Motor neuron (in vitro differentiated cells): ENCODE measurements at regions not wholly inside any gene's neighbourhood (a gene's known extent, or its start where the extent isn't known, plus 50 kb on each side); places are given as distances from the start of the nearest gene placed in this dataset.

Experiments used
- ATAC-seq, 8 experiments: fragments of 200-7000 bp; cut with Tn5 transposase; replicated peaks in 6 of 8; 2 replicates each; pipeline ENCODE4 v1.8.0; 2021; ENCODE audit warnings: mild to moderate bottlenecking in 8 of 8, moderate library complexity in 8 of 8
- H3K27ac ChIP-seq, 2 donors: fragments of 250-450 bp; sonication (Bioruptor Pico); 2 replicates each; pipeline ENCODE4 v1.9.0; 2021; ENCODE audit warnings: antibody characterized with exemption in 2 of 2, mild to moderate bottlenecking in 2 of 2, moderate library complexity in 1 of 2
- H3K4me1 ChIP-seq, 2 donors: fragments of 250-450 bp; sonication (Bioruptor Pico); replicated peaks in 1 of 2; 2 replicates each; pipeline ENCODE4 v1.6.1; 2021; ENCODE audit warnings: antibody characterized with exemption in 2 of 2, mild to moderate bottlenecking in 2 of 2, moderate library complexity in 1 of 2
- H3K4me3 ChIP-seq, 5 donors: fragments of 250-450 bp; sonication (Bioruptor Pico); 2 replicates each; pipeline ENCODE4 v1.9.0; 2021; ENCODE audit warnings: antibody characterized with exemption in 5 of 5, mild to moderate bottlenecking in 5 of 5, moderate library complexity in 4 of 5
- WGBS, 10 experiments: fragments of 450-650 bp; shearing (Covaris generic); methylation state at CpG; one replicate each; pipeline ENCODE4 v1.0.0; 2022; 5-methylcytosine and 5-hydroxymethylcytosine counted together
- in situ Hi-C, 9 experiments: fragments of 400-800 bp; cut with MboI; loops; one replicate each; pipeline ENCODE4 v1.15.0; 2021; ENCODE audit warnings: low sequenced_read_pairs in 9 of 9, low pct_unique_long_range_greater_than_20kb in 2 of 9; ENCODE audit not compliant: unreplicated experiment in 9 of 9

DNA sequence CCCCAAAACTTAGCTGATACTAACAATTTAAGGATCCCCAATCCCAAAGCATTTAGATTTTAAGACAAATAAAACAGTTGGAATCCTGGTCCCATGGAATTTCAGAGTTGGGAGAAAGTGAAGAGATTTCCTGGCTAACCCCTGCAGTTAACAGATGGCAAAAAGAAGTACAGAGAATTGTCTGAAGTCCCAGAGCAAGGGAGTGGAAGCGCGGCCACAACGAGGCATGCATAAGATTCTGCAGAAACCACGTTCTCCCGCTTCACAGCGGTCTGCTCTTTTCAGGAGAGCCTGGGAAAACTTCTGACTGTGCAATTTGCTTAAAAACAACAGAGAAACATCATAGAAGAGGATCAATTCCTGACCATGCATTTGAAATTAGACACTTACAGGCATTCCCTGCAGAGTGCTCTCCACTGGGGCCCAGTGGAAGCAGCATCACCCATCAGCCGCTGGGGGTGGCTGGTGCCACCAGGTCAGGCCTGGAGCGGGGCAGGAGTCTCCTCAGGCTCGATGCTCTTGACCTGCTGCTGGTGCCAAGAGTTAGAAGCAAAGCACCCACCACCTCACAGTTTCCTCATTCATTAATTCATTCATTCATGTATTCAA, 226.7 kb upstream of the POU3F1 start:
- Histone ChIP-seq H3K4me1 (peaks cover 14 to 17% of the 10 kb centered on the region in 2 donors), H3K4me3 (no peak overlapping the region), H3K27ac (no peak overlapping the region)
- ATAC-seq = peak in 3 of 8 experiments; percentile 5 to 44 (median 33)
- 49 to 68% (median 60%) methylated on average over 3 to 9 of the region's 9 CpGs; no CpG with 5 or more reads in 4 of the 10 experiments for WGBS, 10 experiments
- in situ Hi-C loops = no loop called here

DNA sequence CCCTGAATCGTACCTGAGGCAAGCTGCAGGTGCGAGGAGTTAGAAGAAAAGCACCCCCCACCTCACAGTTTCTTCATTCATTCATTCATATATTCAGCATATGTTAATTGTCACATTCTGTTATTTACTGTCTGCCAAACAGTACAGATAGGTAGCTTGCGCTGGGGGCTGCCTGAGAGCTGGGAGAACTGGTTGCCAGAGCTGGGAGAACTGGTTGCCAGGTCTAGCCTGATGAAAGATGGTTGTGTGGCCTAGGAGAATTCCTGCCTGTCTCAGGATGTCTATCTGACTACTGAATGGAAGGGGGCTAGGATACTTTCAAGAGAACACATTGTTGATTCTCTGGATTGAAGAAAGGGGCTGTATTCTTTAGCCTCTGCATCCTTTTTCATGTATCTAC, 225.9 kb upstream of the POU3F1 start:
- in situ Hi-C loops = no loop called here
- Histone ChIP-seq H3K4me3 (no peak overlapping the region), H3K27ac (no peak overlapping the region), H3K4me1 (peaks cover 14 to 17% of the 10 kb centered on the region in 2 donors)
- 56 to 100% (median 80%) methylated on average over 1 to 3 of the region's 3 CpGs; no CpG with 5 or more reads in 1 of the 10 experiments for WGBS, 10 experiments
- ATAC-seq = no peak

DNA sequence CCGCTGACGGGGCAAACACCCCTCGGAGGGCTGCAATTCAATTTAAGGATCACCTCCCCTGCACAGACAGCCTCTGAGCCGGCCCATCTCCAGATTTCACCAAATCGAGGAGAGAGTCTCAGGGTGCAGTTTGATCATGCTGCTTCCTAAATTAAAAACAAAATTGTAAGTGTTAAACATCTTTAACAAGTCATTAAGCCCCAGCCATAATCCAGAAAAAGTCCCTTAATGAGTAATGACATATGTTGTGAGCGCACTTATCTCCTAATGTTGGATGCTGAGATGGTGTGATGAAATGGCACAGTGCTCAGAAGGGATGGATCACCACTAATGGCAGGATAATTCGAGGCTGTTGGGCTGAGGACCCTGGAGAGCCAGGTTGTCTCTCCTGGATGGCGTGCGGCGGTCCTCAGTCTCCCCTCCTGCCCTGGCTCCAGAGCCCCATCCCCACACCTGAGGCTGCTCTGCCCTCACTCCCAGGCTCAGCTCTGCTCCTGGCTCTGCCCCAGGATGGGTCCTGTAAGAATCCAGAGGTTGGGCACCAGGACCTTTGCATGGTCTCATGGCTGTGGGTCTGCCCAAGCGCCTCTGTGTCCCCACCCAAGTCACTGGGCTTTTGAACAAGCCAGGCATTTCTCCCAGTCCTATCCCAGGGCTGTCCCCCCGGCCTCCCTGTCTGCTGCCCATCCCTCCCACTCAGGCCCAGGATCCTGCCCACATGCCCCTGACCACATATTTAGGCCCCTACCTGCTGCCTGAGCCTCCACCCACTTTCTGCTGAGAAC, 224.4 kb upstream of the POU3F1 start:
- peak in 3 of 8 experiments; percentile 15 to 29 (median 16) for ATAC-seq
- in situ Hi-C loops = no loop called here
- H3K4me3 ChIP-seq = no peak overlapping the region
- H3K27ac ChIP-seq = no peak overlapping the region
- WGBS, 10 experiments = 8 to 51% (median 25%) methylated on average over 2 to 11 of the region's 12 CpGs; no CpG with 5 or more reads in 2 of the 10 experiments
- peaks cover 17 to 18% of the 10 kb centered on the region in 2 donors for H3K4me1 ChIP-seq

DNA sequence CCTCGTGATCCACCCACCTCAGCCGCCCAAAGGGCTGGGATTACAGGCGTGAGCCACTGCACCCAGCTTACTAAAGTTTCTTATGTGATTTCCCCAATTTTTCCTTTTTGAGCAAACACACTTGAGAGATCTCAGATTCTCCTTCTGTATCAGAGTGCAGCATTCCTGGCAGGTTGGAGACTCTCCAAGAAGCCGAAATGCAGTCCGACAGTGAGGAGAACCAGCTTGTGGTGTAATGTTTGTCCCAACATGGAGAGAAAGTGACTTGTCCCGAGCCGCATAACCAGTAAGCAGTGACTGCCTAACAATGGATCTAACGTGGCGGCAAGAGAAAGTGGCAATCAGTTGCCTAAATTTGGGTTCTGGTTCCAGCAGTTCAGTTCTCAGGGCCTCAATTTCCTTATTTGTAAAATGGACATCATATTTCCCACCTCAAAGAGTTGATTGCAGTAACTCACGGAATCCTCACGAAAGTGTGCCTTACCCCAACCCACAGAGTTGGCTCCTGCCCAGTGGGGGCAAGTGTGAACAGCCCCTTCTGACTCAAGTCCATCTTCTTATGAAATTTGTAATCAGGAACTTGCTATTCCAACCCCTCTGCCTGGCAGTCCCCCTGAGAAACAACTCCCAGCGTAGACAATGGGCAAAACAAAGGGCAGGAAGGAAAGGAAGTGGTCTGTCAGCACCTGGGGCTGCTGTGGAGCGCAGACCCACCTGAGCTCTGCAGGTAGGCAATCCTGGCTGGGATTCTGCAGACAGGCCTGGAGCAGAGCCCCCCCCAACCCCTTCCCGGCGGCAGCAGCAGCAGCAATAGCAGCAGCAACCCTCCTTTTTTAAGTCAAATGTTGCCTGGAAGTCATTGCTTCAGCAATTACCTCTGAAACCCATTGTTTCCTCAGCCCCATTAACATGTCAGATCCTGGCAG, 223.6 kb upstream of the POU3F1 start:
- in situ Hi-C loops = no loop called here
- peak in 2 of 8 experiments; percentile 15 for ATAC-seq
- WGBS, 10 experiments = 25 to 100% (median 74%) methylated on average over 1 to 14 of the region's 15 CpGs
- H3K4me1 ChIP-seq = peaks cover 15 to 17% of the 10 kb centered on the region in 2 donors
- H3K27ac ChIP-seq = no peak overlapping the region
- no peak overlapping the region for H3K4me3 ChIP-seq

DNA sequence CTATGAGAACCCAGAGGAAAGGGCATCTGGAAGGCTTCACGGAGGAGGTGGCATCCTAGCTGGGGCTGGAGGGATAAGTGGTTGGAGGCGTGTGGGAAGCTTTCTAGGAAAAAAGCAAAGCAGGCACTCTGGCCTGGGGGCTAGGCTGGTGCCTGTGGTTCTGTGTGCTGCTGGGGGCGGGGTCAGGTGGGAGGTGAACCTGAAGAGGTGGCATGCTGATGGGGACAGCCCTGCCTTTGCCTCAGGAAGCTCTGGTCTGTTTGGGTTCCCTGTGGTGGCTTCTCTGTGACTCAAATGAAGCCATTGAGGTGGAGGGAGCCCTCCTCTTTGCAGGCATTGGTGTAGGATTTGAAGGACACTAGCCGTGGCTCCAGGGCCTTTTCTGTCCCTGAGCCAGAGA, 221.6 kb upstream of the POU3F1 start:
- no peak overlapping the region for H3K27ac ChIP-seq
- no peak for ATAC-seq
- H3K4me1 ChIP-seq = peaks cover 12 to 20% of the 10 kb centered on the region in 2 donors
- in situ Hi-C loops = no loop called here
- no peak overlapping the region for H3K4me3 ChIP-seq
- WGBS, 10 experiments = 40 to 100% (median 100%) methylated on average over 1 to 2 of the region's 4 CpGs; no CpG with 5 or more reads in 7 of the 10 experiments

DNA sequence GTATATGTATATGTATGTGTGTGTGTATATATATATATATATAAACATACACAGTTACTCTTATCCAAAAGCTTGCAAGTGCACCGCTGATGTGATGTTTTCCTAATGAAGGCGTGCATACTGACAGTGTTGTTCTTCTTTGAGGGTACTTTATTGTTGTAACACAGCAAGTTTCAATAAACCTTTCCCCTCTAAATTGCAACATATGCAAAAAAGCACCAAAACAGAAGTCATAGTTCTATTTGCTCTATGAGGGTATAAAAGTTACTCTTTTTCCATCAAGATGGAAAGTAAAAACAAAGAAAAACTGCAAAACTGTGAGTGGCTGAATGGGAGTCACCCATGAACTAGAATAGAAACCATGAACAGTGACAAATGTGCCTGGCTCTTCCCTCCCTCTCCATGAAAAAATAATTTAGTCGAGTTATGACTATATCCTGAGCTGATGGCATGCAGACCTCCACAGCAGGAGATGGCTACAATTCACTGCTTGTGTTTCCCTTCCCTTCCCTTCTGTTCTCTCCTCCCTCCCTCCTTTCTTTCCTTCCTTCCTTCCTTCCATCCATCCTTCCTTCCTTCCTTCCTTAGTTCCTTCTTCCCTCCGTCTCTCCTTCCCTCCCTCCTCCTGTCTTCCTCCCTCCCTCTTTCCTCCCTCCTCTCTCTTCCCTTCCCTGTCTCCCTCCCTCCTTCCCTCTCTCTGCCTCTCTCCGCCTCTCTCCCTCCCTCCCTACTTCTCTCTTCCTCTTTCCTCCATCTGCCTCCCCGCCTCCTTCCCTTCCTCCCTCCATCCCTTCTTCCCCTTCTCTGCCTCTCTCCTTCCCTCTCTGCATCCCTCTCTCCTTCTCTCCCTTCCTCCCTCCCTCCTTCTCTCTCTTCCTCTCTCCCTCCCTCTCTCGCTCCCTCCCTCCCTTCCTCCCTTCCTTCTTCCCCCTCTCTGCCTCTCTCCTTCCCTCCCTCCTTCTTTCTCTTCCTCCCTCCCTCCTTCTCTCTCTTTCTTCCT, 220.7 kb upstream of the POU3F1 start:
- H3K4me1 ChIP-seq = peaks cover 15 to 27% of the 10 kb centered on the region in 2 donors
- peak in 1 of 8 experiments; percentile 24 for ATAC-seq
- 0 to 84% (median 54%) methylated on average over 1 to 3 of the region's 7 CpGs for WGBS, 10 experiments
- no peak overlapping the region for H3K4me3 ChIP-seq
- H3K27ac ChIP-seq = no peak overlapping the region
- in situ Hi-C loops = no loop called here

DNA sequence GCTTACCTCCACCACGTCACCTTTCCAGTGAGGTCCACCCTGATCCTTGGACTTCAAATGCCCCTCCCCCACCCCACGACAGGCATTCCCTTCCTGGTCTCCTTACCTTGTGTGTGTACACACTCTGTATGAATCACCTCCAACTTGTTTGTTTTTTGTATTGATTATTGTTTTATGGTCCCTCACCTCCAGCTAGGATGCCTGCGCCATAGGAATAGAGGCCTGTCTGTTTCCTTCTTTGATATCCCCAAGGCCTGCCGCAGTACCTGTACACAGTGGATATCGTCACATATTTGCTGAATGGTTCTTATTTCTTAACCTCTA, 219.6 kb upstream of the POU3F1 start:
- Histone ChIP-seq H3K4me1 (peaks cover 15 to 27% of the 10 kb centered on the region in 2 donors), H3K4me3 (no peak overlapping the region), H3K27ac (no peak overlapping the region)
- 55 to 100% (median 88%) methylated on average over 1 to 4 of the region's 5 CpGs; no CpG with 5 or more reads in 2 of the 10 experiments for WGBS, 10 experiments
- no peak for ATAC-seq
- in situ Hi-C loops = no loop called here

DNA sequence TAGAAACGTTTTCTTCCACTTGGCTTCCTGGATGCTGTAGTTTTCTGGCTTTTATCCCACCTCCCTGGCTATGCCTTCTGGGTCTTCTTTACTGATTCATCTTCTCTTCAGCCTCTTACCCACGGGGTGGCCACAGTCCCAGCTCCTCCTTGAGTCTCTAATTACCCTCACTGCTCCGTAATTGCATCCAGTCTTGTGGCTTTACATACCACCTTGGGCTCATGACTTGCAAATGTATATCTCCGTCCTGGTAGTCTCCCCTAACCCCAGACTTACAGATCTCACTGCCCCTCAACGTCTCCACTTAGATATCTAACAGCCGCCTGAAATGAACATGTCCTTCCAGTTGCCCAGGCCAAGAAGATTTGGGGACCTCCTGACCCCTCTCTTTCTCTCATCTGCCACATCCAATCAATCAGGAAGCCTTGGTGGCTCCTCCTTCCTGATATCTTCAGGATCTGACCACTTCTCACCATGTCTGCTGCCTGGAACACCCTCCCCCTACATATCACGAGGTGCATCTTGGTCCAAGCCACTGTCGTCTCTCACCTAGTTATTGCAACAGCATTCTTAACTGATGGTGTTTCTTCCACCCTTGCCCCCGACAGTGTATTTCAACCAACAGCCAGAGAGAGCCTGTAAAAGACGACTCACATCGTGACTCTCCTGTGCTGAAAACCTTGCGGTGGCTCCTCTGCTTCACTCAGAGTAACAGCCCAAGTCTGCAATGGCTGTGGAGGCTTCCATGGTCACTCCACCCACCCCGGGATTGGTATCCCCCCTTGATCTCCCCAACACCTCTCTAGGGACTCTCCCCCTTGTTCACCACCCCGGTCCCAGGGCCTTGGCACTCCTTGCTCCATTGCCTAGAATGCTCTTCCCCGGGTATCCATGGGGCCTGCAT, 219.0 kb upstream of the POU3F1 start:
- Histone ChIP-seq H3K4me3 (no peak overlapping the region), H3K27ac (no peak overlapping the region), H3K4me1 (peaks cover 11 to 24% of the 10 kb centered on the region in 2 donors)
- 0 to 77% (median 52%) methylated on average over 1 to 12 of the region's 15 CpGs for WGBS, 10 experiments
- ATAC-seq = no peak
- in situ Hi-C loops = no loop called here

DNA sequence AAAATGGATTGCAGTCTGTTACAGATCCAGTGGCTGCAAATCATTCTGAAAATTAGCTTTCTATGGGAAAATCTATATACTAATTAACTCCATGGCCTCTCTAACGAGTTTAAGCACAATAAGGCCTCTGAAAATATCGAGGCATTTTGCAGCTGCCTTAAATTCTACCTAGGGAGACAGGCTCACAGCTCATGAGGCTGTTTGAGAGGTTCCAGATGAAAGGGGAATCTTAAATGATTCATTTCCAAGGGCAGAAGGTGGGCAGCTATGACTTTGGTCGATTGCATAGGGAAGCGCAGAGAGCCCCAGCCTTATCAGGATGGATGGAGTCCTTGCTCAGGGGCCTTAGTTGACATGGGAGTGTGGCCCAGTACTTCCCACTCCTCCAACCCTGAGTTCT, 216.8 kb upstream of the POU3F1 start:
- Histone ChIP-seq H3K4me3 (no peak overlapping the region), H3K4me1 (peaks cover 8 to 24% of the 10 kb centered on the region in 2 donors), H3K27ac (no peak overlapping the region)
- in situ Hi-C loops = no loop called here
- 0 to 64% (median 48%) methylated on average over 1 to 4 of the region's 4 CpGs; no CpG with 5 or more reads in 3 of the 10 experiments for WGBS, 10 experiments
- ATAC-seq = peak in 5 of 8 experiments; percentile 22 to 75 (median 53)

DNA sequence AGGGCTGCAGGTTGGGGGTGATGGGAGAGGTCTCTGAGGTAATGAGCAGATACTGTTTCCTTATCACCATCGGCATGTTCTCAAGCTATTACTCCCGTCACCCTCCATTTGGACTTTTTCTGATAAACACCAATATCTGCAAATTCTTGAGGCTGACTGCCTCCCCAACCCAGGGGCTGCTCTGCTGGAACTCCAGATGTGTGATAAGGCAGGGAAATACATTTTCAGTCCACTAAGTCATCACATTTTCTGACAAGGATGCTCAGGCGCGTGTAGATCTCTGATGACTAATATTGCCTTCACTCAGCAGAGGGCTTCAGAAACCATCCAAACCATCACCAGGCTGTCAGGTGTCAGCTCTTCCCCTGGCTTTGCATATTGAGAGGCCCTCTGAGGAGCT, 215.0 kb upstream of the POU3F1 start:
- WGBS, 10 experiments = 45 to 100% (median 90%) methylated on average over 2 to 4 of the region's 4 CpGs; no CpG with 5 or more reads in 5 of the 10 experiments
- ATAC-seq = no peak
- in situ Hi-C loops = no loop called here

DNA sequence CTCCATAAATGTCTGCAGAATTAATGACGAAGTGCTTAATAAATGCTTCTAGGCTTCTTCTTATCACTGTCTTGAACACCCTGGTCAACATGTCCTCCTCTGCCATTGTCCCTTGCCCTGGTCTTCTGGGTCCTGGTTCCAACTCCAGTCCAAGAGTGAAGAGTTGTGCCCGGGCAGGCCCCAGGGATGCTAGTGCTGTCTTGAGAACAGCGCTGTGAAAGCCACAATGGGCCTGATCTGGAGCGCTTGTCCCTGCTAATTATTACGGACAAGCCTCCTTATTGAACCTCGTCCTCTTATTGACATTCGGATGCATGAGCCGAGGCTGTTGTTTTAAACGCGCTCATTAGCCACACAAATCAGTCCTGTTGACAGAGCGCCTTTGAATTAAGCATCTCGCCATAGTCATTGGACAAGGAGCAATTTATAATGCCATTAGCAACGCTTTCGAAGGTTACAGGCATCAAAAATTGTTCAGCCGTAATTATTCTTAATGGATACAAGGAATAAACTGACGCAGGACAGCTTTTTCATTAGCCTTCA, 211.6 kb upstream of the POU3F1 start:
- Histone ChIP-seq H3K4me1 (peaks cover 9 to 11% of the 10 kb centered on the region in 2 donors), H3K27ac (no peak overlapping the region), H3K4me3 (no peak overlapping the region)
- in situ Hi-C loops = no loop called here
- 0 to 72% (median 55%) methylated on average over 1 to 16 of the region's 16 CpGs for WGBS, 10 experiments
- ATAC-seq = peak in 5 of 8 experiments; percentile 73 to 86 (median 84)

More for the DNA sequence above, 215.0 kb upstream of the POU3F1 start:
- H3K4me3 ChIP-seq = no peak overlapping the region
- H3K27ac ChIP-seq = no peak overlapping the region
- H3K4me1 ChIP-seq = peaks cover 13 to 22% of the 10 kb centered on the region in 2 donors
